ENCODE measurements at regions not wholly inside any gene's neighbourhood (a gene's known extent, or its start where the extent isn't known, plus 50 kb on each side); places are given as distances from the start of the nearest gene placed in this dataset.
"Not testable (repeated sequence)": the region's sequence is repeated elsewhere in the genome, so short reads cannot be mapped to it uniquely, and the experiment has no call there.

DNA sequence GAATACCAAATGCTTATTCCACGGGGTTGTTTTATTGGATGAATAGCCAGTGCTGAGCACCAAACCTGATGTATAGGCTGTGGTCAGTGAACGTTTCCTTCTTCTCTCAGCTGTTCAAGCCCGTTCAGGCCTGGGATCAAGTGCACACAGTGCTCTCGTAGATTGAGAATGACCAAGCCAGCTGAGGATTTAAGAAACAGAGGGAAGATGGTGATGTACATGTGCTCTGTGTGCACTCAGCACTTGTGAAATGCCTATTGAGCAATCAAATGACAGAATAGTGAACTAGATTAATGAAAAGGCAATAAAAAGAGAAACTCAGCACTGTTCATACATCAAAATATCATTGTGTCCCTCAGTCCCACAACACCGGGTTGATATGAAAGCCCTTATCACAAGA, 302.5 kb downstream of the BMPER start:
- DNase-seq (ENCODE audit: extremely low spot score, insufficient read length, low read depth) (no peak), FAIRE-seq (no peak)

- FAIRE-seq = no peak
Observed at GRCh38 chr7:34208878-34209621, 303.7 kb downstream of the BMPER start.

DNA sequence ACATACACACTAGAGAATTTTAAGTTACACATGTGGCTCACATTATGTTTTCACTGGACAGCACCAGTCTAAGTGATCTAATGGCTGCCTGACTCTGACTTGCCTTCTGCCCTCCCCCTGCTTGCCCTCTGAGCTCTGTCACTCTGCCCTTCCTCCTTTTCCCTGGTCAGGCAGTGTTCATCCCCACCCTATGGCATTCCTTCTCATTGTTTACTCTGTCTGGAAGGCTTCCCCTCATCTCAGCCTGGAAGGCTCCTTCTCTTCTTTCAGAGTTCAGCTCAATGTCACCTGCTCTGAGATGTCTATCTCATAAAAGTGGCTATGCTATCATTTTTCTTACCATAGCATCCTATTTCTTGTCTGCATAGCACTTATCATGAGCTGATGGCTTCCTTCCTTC, 305.7 kb downstream of the BMPER start:
- FAIRE-seq = no peak
- DNase-seq (ENCODE audit: extremely low spot score, insufficient read length, low read depth) = no peak

More at GRCh38 chr7:34208878-34209621, 303.7 kb downstream of the BMPER start:
- DNase-seq (ENCODE audit: extremely low spot score, insufficient read length, low read depth) = no peak

- FAIRE-seq = no peak
- no peak for DNase-seq (ENCODE audit: extremely low spot score, insufficient read length, low read depth)
Observed at GRCh38 chr7:34217972-34218371, 312.6 kb downstream of the BMPER start.

DNA sequence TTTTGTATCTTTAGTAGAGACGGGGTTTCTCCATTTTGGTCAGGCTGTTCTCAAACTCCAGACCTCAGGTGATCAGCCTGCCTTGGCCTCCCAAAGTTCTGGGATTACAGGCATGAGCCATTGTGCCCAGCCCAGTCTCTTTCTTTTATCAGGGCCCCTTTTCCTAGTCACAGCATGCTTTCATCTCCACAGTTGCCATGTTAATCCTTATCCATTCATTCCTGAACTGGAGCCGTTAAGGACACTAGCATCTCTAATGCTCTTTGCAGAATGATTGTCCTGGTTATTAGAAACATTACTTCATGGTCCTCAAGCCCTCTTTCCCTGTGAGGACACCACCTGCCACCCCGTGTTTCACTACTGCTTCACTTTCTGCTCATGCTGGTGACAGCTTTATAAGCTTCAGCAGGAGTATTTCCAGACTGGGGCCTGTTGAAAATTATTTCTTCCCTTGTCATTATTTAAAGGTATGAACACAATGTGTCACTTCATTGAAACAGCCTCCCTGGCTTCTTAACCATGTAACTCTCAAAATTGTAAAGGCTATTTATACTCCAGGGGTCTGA, 313.9 kb downstream of the BMPER start:
- DNase-seq (ENCODE audit: extremely low spot score, insufficient read length, low read depth) = no peak
- FAIRE-seq = no peak

DNA sequence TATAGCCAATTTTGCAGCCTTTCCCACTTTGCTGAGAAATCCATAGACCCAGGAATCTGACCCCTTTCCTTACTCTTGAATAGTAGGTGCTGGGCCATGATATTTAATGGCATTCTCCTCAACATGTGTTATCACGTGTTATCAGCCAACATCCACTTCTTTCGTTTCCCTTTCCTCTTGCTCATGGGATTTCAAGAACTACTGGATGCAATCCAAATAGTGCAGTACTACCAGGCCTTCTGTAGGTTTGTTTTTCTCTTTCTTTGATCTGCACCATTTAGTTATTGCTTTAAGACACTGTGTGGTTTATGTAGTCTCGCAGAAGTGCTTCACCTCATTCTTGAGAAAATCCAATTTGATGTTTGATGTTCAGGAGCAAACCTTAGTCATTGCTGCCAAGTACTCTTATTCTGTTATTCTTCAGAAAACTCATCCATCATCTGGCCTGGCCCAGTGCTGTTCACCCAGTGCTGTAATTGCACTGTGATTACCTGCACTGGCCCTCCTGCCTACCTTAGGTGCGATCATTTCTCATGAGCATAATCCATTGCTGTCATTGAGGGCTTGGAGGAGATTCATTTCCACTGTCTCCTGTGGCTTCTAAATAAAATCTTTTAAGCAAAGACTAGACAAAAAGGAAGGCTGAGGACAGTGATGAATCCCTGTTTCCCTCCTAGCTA, 315.3 kb downstream of the BMPER start:
- no peak for FAIRE-seq
- DNase-seq (ENCODE audit: extremely low spot score, insufficient read length, low read depth) = no peak

- FAIRE-seq = no peak
- DNase-seq (ENCODE audit: extremely low spot score, insufficient read length, low read depth) = no peak
Observed at GRCh38 chr7:34222316-34222715, 317.0 kb downstream of the BMPER start.

GRCh38 chr7:34222722-34223121, 317.4 kb downstream of the BMPER start:
- no peak for DNase-seq (ENCODE audit: extremely low spot score, insufficient read length, low read depth)
- no peak for FAIRE-seq

- FAIRE-seq (no peak), DNase-seq (ENCODE audit: extremely low spot score, insufficient read length, low read depth) (no peak)
Observed at GRCh38 chr7:34224281-34224680, 318.9 kb downstream of the BMPER start.

GRCh38 chr7:34225193-34225592, 319.9 kb downstream of the BMPER start:
- FAIRE-seq (no peak), DNase-seq (ENCODE audit: extremely low spot score, insufficient read length, low read depth) (no peak)

DNA sequence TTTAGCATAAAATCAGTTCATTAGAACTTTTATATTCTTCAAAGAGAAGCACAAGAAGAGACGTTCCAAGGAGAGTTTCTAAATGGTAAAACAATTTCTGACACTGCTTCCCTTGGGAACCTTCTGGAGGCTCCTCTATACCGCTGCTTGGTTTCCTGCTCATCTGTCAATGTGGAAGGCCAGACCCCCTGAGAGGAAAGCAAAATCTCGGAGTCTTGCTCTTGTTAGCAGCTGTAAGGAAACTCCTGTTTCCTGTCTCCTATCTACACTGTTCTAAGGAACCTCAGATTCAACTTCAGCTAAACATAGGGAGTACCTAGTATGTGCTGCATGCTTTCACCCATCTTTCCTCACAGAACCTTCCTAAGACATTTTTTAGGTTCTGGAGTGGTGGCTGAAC, 322.2 kb downstream of the BMPER start:
- FAIRE-seq (no peak), DNase-seq (ENCODE audit: extremely low spot score, insufficient read length, low read depth) (no peak)

GRCh38 chr7:34235101-34235500, 329.8 kb downstream of the BMPER start:
- FAIRE-seq; DNase-seq (ENCODE audit: extremely low spot score, insufficient read length, low read depth): not testable (repeated sequence)

DNA sequence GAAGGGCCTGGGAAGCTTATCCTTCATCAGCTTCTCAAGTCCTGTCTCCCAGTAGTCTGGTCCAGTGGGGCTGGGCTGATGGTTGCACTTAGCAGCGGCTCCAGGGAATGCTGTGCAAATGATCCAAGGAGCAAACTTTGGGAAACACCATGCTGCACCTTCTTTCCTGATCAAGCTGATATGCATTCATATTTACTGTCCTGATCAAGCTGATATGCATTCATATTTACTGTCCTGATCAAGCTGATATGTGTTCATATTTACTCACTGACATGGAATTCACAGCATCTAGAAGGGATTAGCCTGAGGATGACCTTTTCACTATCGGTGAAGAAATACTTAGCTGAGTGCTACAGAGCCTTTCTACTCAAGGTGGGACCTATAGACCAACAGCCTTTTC, 330.7 kb downstream of the BMPER start:
- DNase-seq (ENCODE audit: extremely low spot score, insufficient read length, low read depth) (no peak), FAIRE-seq (no peak)

DNA sequence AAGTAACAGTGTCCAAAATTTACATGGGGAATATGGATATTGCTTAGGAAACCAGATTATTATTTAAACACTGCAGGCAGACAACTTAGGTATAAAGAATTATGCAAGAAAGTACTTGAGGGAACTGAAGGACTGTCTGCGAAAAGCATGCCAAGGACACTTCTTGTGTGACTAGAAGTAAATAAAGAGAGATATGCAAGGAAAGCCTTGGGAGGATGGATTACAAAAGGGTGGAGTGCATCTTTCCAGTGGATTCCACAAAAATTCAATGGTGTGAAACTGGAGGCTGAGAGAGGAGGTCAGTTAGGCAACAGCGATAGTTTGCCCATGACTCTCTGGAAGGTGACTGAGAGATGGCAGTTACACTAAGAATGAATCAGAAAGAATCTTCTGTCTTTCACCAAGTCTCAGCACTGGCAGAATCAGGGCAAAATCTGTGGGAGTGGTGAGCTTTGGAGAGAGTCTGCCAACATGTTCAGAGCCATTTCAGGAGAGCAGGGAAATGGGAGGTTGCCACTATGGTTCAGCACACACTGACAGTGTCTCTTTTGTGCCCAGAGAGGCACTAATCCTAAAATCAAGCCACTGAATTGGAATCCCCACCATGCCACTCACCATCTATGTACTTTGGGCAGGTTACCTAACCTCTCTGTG, 331.6 kb downstream of the BMPER start:
- FAIRE-seq (no peak), DNase-seq (ENCODE audit: extremely low spot score, insufficient read length, low read depth) (no peak)

- FAIRE-seq (no peak), DNase-seq (ENCODE audit: extremely low spot score, insufficient read length, low read depth) (no peak)
Observed at GRCh38 chr7:34237493-34237849, 332.1 kb downstream of the BMPER start.

DNA sequence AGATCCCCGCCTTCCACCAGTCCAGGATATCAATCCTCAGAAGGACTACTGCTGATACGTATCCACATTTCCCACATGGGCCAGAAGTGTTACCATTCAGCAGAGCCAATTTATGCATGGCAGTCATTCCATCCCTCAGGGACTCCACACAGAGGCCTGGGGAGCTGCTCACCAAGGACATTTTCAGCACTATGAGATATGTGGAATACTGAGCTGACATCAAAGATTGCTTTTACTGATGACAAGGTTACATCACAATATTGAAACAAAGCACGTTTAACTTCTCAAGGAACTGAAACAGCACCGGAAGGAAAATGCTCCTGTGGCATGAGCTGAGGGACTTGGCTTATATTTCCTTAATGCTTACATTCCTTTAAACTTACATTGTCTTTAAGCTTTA, 335.1 kb downstream of the BMPER start:
- no peak for FAIRE-seq

GRCh38 chr7:34242391-34242790, 337.1 kb downstream of the BMPER start:
- no peak for DNase-seq (ENCODE audit: extremely low spot score, insufficient read length, low read depth)
- no peak for FAIRE-seq

More for the DNA sequence above, 335.1 kb downstream of the BMPER start:
- DNase-seq (ENCODE audit: extremely low spot score, insufficient read length, low read depth) = no peak

DNA sequence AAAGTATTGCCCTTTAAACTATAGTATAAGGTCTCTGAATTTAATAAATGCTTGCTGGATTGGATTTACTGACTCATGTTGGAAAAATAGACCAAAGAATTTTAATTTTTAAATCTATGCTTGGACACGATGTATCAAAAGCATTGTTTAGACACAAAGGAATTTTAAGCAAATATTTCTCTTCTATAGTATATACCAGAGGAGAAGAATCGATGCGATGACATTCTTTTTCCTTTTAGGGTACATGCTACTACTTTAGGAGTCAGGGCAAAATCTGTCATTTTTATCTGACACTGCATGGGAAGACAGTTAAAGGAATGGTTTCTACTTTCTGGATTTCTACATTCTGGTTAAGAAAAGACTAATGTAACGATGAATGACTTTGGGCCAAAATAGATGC, 339.9 kb downstream of the BMPER start:
- FAIRE-seq (no peak), DNase-seq (ENCODE audit: extremely low spot score, insufficient read length, low read depth) (no peak)

DNA sequence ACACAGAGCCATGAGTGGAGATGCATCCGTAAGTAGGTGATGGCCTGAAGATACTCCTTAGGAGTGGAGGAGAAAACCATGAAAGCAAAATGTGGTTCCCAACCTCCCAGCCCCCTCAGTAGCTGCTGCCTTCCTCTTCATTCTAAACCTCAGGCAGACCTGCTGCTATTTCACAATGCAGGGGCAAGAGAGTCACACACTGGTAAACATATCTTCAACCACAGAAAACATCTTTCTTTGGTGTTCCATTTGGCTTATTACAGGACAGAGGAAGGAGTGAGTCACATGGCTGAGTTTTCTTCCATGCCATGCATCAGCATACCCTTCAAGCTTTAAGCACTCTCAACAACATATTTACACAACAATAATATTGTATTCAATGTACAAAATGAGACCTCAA, 342.1 kb downstream of the BMPER start:
- no peak for DNase-seq (ENCODE audit: extremely low spot score, insufficient read length, low read depth)
- FAIRE-seq = no peak

DNA sequence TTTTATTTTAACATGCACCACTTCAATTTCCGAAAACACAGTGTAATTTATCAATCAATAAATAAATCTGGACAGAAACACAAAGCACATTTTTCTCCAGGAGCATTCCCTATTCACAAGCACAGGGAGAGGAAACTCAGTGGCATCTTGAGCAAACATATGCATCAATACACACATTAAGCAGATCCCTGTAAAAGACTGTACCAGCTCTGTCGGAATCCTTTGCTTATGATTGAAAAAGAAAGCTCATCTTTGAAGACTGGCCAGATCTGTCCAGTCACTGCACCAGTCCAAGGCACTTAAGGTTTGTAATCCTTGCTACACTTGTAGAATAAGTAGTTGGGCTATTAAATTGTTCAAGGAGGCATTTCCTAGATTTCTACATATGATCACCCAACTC, 343.9 kb downstream of the BMPER start:
- no peak for FAIRE-seq
- no peak for DNase-seq (ENCODE audit: extremely low spot score, insufficient read length, low read depth)

- DNase-seq (ENCODE audit: extremely low spot score, insufficient read length, low read depth) (no peak), FAIRE-seq (no peak)
Observed at GRCh38 chr7:34260279-34260678, 354.9 kb downstream of the BMPER start.
